ENCODE measurements at regions not wholly inside any gene's neighbourhood (a gene's known extent, or its start where the extent isn't known, plus 50 kb on each side); places are given as distances from the start of the nearest gene placed in this dataset.

DNA sequence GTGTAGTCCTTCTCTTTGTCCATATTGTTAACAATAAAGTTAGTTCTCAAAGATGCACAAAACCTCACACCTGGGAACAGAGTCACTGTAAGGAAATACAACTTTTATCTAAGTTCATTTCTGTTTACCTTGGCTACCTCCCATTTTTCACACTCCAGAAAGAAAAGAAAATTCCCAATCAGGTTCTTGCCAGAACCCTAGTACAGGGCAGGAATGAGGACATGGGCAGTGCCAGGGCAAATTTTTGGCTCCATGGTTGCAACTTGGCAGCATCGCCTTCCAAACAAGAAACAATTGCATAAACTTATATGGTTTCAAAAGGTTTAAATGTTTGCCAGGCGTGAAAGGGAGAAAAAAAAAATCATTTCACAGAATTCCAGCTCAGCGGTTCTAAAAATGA lies 296.3 kb upstream of the PRKD1 start:
- DNase-seq (ENCODE audit: low read depth in 1 of 2, low spot score in 1 of 2) = no peak
- no peak for TF ChIP-seq GABPA (IDR thresholded peaks at IDR 0.05; ENCODE audit: low read depth)
- TF ChIP-seq, protein P1, sequence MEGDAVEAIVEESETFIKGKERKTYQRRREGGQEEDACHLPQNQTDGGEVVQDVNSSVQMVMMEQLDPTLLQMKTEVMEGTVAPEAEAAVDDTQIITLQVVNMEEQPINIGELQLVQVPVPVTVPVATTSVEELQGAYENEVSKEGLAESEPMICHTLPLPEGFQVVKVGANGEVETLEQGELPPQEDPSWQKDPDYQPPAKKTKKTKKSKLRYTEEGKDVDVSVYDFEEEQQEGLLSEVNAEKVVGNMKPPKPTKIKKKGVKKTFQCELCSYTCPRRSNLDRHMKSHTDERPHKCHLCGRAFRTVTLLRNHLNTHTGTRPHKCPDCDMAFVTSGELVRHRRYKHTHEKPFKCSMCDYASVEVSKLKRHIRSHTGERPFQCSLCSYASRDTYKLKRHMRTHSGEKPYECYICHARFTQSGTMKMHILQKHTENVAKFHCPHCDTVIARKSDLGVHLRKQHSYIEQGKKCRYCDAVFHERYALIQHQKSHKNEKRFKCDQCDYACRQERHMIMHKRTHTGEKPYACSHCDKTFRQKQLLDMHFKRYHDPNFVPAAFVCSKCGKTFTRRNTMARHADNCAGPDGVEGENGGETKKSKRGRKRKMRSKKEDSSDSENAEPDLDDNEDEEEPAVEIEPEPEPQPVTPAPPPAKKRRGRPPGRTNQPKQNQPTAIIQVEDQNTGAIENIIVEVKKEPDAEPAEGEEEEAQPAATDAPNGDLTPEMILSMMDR (IDR thresholded peaks at IDR 0.05; ENCODE audit: insufficient read depth, low read length) = no peak
- TF ChIP-seq, protein P2, sequence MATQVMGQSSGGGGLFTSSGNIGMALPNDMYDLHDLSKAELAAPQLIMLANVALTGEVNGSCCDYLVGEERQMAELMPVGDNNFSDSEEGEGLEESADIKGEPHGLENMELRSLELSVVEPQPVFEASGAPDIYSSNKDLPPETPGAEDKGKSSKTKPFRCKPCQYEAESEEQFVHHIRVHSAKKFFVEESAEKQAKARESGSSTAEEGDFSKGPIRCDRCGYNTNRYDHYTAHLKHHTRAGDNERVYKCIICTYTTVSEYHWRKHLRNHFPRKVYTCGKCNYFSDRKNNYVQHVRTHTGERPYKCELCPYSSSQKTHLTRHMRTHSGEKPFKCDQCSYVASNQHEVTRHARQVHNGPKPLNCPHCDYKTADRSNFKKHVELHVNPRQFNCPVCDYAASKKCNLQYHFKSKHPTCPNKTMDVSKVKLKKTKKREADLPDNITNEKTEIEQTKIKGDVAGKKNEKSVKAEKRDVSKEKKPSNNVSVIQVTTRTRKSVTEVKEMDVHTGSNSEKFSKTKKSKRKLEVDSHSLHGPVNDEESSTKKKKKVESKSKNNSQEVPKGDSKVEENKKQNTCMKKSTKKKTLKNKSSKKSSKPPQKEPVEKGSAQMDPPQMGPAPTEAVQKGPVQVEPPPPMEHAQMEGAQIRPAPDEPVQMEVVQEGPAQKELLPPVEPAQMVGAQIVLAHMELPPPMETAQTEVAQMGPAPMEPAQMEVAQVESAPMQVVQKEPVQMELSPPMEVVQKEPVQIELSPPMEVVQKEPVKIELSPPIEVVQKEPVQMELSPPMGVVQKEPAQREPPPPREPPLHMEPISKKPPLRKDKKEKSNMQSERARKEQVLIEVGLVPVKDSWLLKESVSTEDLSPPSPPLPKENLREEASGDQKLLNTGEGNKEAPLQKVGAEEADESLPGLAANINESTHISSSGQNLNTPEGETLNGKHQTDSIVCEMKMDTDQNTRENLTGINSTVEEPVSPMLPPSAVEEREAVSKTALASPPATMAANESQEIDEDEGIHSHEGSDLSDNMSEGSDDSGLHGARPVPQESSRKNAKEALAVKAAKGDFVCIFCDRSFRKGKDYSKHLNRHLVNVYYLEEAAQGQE (IDR thresholded peaks at IDR 0.05; ENCODE audit: insufficient replicate concordance, low read depth) = no peak
- TF ChIP-seq SPI1 (IDR thresholded peaks at IDR 0.05; ENCODE audit: borderline replicate concordance, low read depth) = no peak
- Histone ChIP-seq H3K4me3 (replicated peaks; ENCODE audit: insufficient read depth, low read length) (no peak overlapping the region), H3K27me3 (ENCODE audit: insufficient read depth, poor library complexity, severe bottlenecking) (no peaks in the 10 kb centered on the region), H3K27ac (replicated peaks) (no peak overlapping the region)

DNA sequence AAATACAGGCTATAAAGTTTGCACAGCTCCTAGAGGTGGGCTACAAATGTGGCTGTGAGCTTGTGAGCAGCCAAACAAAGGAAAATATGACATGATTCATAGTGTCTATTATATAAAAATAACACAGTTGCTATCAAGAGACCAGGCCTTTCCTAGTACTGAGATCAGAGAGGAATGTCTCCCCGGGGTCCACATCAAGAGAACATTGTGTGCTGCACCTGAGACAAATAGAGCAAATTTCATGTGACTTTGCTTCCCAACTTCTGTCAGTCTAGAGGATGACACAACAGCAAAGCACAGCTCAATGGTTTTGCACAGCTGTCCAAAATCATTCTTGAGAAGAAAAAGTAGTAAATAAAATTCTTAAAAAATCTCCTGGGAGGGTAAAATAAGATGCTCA lies 297.5 kb upstream of the PRKD1 start:
- no peak overlapping the region for H3K4me3 ChIP-seq (replicated peaks; ENCODE audit: insufficient read depth, low read length)
- H3K27me3 ChIP-seq (ENCODE audit: insufficient read depth, poor library complexity, severe bottlenecking) = no peaks in the 10 kb centered on the region
- TF ChIP-seq POLR2AphosphoS5 (IDR thresholded peaks at IDR 0.05; ENCODE audit: low read depth) (no peak), GABPA (IDR thresholded peaks at IDR 0.05; ENCODE audit: low read depth) (no peak), SPI1 (IDR thresholded peaks at IDR 0.05; ENCODE audit: borderline replicate concordance, low read depth) (no peak)
- TF ChIP-seq, protein P1 (IDR thresholded peaks at IDR 0.05; ENCODE audit: insufficient read depth, low read length) = no peak
- TF ChIP-seq, protein P2 (IDR thresholded peaks at IDR 0.05; ENCODE audit: insufficient replicate concordance, low read depth) = no peak
- H3K27ac ChIP-seq (replicated peaks) = no peak overlapping the region
- DNase-seq (ENCODE audit: low read depth in 1 of 2, low spot score in 1 of 2) = no peak

DNA sequence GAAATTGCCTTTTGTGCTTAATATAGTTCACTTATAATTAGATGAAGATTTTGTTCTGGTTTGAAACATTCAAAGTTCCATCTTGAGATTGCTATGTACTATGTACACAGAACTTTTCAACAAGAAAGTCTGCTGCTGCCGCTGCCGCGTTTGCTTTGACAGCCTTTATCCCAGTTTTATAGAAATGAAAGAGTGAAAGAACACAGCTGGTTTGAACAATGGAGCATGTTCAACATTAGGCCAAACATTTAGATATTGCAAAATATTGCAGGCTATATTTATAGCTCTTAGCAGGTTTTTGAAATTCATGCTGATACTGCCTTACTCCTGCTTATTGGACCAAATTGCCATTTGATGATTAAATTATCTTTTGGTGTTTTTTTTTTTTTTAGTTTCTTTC lies 299.8 kb upstream of the PRKD1 start:
- Histone ChIP-seq H3K27me3 (ENCODE audit: insufficient read depth, poor library complexity, severe bottlenecking) (no peaks in the 10 kb centered on the region), H3K27ac (replicated peaks) (no peak overlapping the region), H3K4me3 (replicated peaks; ENCODE audit: insufficient read depth, low read length) (no peak overlapping the region)
- DNase-seq (ENCODE audit: low read depth in 1 of 2, low spot score in 1 of 2) = no peak
- TF ChIP-seq, protein P1 (IDR thresholded peaks at IDR 0.05; ENCODE audit: insufficient read depth, low read length) = no peak
- TF ChIP-seq SPI1 (IDR thresholded peaks at IDR 0.05; ENCODE audit: borderline replicate concordance, low read depth) (no peak), GABPA (IDR thresholded peaks at IDR 0.05; ENCODE audit: low read depth) (no peak), POLR2AphosphoS5 (IDR thresholded peaks at IDR 0.05; ENCODE audit: low read depth) (no peak)
- TF ChIP-seq, protein P2 (IDR thresholded peaks at IDR 0.05; ENCODE audit: insufficient replicate concordance, low read depth) = no peak

Measured in HL-60 (cell line).